NB4 (cell line): ENCODE measurements at regions not wholly inside any gene's neighbourhood (a gene's known extent, or its start where the extent isn't known, plus 50 kb on each side); places are given as distances from the start of the nearest gene placed in this dataset.

Experiments
- DNase-seq: peaks from one replicate; pipeline ENCODE4 v3.0.0; 2010; ENCODE audit warnings: low read depth
- H3K4me3 ChIP-seq: one replicate; pipeline ENCODE4 v1.5.1; 2011; ENCODE audit warnings: mild to moderate bottlenecking, low read depth, low read length, moderate library complexity
- MYC ChIP-seq: IDR thresholded peaks from 2 replicates; pipeline ENCODE4 v1.6.1; 2011; ENCODE audit warnings: low read depth, low read length
- POLR2A ChIP-seq: IDR thresholded peaks from 2 replicates; pipeline ENCODE4 v1.6.1; 2011; ENCODE audit warnings: mild to moderate bottlenecking; ENCODE audit not compliant: insufficient read length; ENCODE audit errors: extremely low read depth
- TF ChIP-seq, protein P1 (sequence below): IDR thresholded peaks from one replicate; pipeline ENCODE4 v1.5.1; 2012; ENCODE audit warnings: low read depth, low read length
- TF ChIP-seq, protein P2 (sequence below): IDR thresholded peaks from 2 replicates; pipeline ENCODE4 v1.6.1; 2011; ENCODE audit warnings: low read depth, low read length

DNA sequence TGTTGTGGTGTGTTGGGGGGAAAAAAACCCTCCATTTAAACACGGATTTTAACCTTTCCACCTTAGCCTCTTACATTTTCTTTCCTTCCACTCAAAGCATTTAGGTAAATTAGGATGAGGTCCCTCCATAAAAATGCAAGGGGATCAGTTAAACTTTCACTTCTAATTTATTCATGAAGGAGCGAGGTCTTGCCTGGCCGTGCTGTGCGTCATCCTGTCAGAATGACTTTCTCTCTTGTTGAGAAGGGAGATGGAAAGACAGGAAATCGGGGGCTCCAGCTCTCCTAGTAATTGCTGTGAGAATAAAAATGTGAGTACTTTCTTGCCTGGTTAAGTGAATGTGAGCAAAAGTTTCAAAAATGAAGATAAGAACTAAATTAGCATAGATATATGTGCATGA is 962.3 kb upstream of the NR2F2 start:
- no peak for DNase-seq
- H3K4me3 ChIP-seq, result no peak overlapping the region
- TF ChIP-seq, protein P1, sequence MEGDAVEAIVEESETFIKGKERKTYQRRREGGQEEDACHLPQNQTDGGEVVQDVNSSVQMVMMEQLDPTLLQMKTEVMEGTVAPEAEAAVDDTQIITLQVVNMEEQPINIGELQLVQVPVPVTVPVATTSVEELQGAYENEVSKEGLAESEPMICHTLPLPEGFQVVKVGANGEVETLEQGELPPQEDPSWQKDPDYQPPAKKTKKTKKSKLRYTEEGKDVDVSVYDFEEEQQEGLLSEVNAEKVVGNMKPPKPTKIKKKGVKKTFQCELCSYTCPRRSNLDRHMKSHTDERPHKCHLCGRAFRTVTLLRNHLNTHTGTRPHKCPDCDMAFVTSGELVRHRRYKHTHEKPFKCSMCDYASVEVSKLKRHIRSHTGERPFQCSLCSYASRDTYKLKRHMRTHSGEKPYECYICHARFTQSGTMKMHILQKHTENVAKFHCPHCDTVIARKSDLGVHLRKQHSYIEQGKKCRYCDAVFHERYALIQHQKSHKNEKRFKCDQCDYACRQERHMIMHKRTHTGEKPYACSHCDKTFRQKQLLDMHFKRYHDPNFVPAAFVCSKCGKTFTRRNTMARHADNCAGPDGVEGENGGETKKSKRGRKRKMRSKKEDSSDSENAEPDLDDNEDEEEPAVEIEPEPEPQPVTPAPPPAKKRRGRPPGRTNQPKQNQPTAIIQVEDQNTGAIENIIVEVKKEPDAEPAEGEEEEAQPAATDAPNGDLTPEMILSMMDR, result no peak
- TF ChIP-seq MYC, result no peak
- TF ChIP-seq, protein P2, sequence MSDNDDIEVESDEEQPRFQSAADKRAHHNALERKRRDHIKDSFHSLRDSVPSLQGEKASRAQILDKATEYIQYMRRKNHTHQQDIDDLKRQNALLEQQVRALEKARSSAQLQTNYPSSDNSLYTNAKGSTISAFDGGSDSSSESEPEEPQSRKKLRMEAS, result no peak
- TF ChIP-seq POLR2A, result no peak

GRCh38 chr15:95368755-95369601 is 961.5 kb upstream of the NR2F2 start:
- no peak for TF ChIP-seq POLR2A
- DNase-seq, result no peak

DNA sequence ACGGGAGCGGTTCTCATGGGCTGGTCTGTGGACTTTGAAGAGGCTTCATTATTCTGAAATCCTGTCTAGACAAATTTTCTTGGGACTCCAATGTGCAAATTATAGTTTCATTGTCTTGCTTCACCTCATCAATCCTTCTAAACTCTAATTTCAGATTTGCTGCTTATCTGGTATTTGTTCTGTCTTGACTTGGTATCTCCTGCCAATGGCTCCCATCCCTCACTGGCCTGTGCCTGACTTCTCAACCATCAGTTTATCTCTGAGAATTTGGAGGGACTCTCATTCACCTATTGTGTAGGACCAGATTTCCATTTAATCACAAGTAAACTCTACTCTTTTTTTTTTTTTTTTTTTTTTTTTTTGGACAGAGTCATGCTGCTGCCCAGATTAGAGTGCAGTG is 960.2 kb upstream of the NR2F2 start:
- TF ChIP-seq, protein P2, result no peak
- no peak for TF ChIP-seq POLR2A
- TF ChIP-seq, protein P1, result no peak
- no peak for TF ChIP-seq MYC
- no peak overlapping the region for H3K4me3 ChIP-seq
- DNase-seq, result no peak

More at GRCh38 chr15:95368755-95369601, 961.5 kb upstream of the NR2F2 start:
- H3K4me3 ChIP-seq, result no peak overlapping the region

GRCh38 chr15:95371664-95372063 is 958.8 kb upstream of the NR2F2 start:
- no peak for DNase-seq
- TF ChIP-seq, protein P2, result no peak
- TF ChIP-seq POLR2A (no peak), MYC (no peak)
- no peak overlapping the region for H3K4me3 ChIP-seq

DNA sequence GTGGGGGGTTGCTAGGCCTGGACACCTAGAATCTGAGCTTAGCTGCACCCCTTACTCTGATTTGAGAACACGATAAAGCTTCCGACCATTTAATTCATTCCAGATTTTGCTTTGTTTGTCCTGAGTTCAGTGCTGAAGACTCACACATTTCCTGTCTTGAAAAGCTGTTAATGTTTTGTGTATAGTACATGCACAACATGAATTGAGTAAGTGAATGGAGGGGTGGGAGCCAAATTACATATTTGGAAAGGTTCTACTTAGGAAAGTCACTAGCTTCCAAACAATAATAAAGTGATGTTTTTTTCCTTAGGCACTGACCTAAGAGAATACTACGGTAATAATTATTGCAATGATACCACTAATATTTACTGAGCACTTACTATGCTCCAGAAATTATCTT is 955.2 kb upstream of the NR2F2 start:
- no peak overlapping the region for H3K4me3 ChIP-seq
- no peak for DNase-seq
- TF ChIP-seq, protein P1, result no peak

DNA sequence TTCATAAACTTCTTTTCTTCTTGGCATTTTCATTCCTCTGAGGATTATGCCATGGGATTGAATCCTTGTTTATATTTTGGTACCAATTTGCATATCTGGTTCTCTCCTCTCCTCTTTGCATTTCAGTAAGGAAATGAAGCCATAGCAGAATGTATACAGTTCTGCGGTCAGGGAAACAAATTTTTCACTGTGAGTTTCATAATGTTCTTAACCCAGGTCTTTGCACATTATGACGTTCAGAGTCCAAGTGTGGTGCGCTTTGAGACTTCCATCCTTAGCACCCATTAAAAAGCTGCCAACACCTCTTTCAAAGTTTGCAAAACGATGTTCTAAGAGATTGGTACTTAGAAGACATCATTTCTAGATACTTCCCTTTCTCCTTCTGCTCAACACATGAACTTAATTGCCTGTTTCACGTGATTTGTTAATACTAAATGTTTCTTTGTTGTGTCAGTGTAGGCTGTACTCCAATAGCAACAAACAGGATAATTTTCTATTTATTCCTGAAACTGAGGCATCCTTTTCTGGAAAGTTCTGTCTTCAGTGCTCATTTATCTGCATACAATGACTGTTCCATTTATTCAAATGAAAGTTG is 953.1 kb upstream of the NR2F2 start:
- no peak overlapping the region for H3K4me3 ChIP-seq
- DNase-seq, result no peak
- TF ChIP-seq MYC, result no peak
- TF ChIP-seq POLR2A, result no peak
- TF ChIP-seq, protein P1, result no peak
- TF ChIP-seq, protein P2, result no peak
